Urinary bladder (tissue), 3 donors: ENCODE measurements at regions not wholly inside any gene's neighbourhood (a gene's known extent, or its start where the extent isn't known, plus 50 kb on each side); places are given as distances from the start of the nearest gene placed in this dataset.
"Not testable (repeated sequence)": the region's sequence is repeated elsewhere in the genome, so short reads cannot be mapped to it uniquely, and the experiment has no call there.

ENCODE experiments used
- DNase-seq: peaks from one replicate; pipeline ENCODE4 v3.0.0-alpha.2; 2015; ENCODE audit errors: extremely low spot score
- H3K27ac ChIP-seq: one replicate; pipeline ENCODE4 v1.5.1; 2013; ENCODE audit warnings: low read depth, mild to moderate bottlenecking, moderate library complexity
- H3K36me3 ChIP-seq: one replicate; pipeline ENCODE4 v1.6.1; 2013; ENCODE audit warnings: mild to moderate bottlenecking, moderate library complexity; ENCODE audit not compliant: insufficient read depth
- H3K4me1 ChIP-seq: one replicate; pipeline ENCODE4 v1.6.1; 2013; ENCODE audit warnings: mild to moderate bottlenecking, moderate library complexity; ENCODE audit not compliant: insufficient read depth
- H3K4me3 ChIP-seq: one replicate; pipeline ENCODE4 v1.5.1; 2013; ENCODE audit warnings: low read depth, low read length
- WGBS: extraction: QIAGEN DNeasy Blood & Tissue Kit; methylation state at CpG from one replicate; pipeline ENCODE4 v1.1.7; 2013; 5-methylcytosine and 5-hydroxymethylcytosine counted together
- donor health status: healthy with polysubstance abuse.
- donor health status: healthy.

- 83% methylated on average over 16 of the region's 16 CpGs for WGBS
- Histone ChIP-seq H3K36me3 (no peaks in the 10 kb centered on the region), H3K27ac (no peak overlapping the region), H3K4me1 (no peaks in the 10 kb centered on the region), H3K4me3 (no peak overlapping the region)
- no peak for DNase-seq
Measured at GRCh38 chr10:118820326-118821116, 65.8 kb upstream of the CACUL1 start.

GRCh38 chr10:118823256-118823907 lies 68.6 kb upstream of the CACUL1 start:
- Histone ChIP-seq H3K4me3 (no peak overlapping the region), H3K4me1 (no peaks in the 10 kb centered on the region), H3K36me3 (no peaks in the 10 kb centered on the region), H3K27ac (no peak overlapping the region)
- DNase-seq = no peak
- 79% methylated on average over 4 of the region's 4 CpGs for WGBS

GRCh38 chr10:118827053-118827452 lies 72.3 kb upstream of the CACUL1 start:
- Histone ChIP-seq H3K36me3 (no peaks in the 10 kb centered on the region), H3K27ac (no peak overlapping the region), H3K4me3 (no peak overlapping the region), H3K4me1 (no peaks in the 10 kb centered on the region)
- DNase-seq = no peak
- WGBS = 26% methylated on average over 1 of the region's 1 CpG

- Histone ChIP-seq H3K36me3 (no peaks in the 10 kb centered on the region), H3K4me1 (no peaks in the 10 kb centered on the region), H3K4me3 (no peak overlapping the region), H3K27ac (no peak overlapping the region)
- no peak for DNase-seq
- WGBS = 89% methylated on average over 7 of the region's 7 CpGs
Measured at GRCh38 chr10:118827466-118828155, 72.8 kb upstream of the CACUL1 start.

- H3K36me3 ChIP-seq = no peaks in the 10 kb centered on the region
- DNase-seq = no peak
- no peak overlapping the region for H3K27ac ChIP-seq
- H3K4me1 ChIP-seq = no peaks in the 10 kb centered on the region
- no peak overlapping the region for H3K4me3 ChIP-seq
- 32% methylated on average over 7 of the region's 7 CpGs for whole genome bisulfite sequencing
Measured at GRCh38 chr10:118832241-118832651, 77.5 kb upstream of the CACUL1 start.

- not testable (repeated sequence) for H3K36me3 ChIP-seq, DNase-seq, H3K4me3 ChIP-seq, H3K27ac ChIP-seq, H3K4me1 ChIP-seq
- 93% methylated on average over 5 of the region's 5 CpGs for WGBS
Measured at GRCh38 chr10:118834370-118834769, 79.6 kb upstream of the CACUL1 start.

GRCh38 chr10:118835682-118836326 lies 81.0 kb upstream of the CACUL1 start:
- H3K4me3 ChIP-seq = no peak overlapping the region
- H3K36me3 ChIP-seq = no peaks in the 10 kb centered on the region
- H3K27ac ChIP-seq = no peak overlapping the region
- DNase-seq = no peak
- H3K4me1 ChIP-seq = no peaks in the 10 kb centered on the region
- 48% methylated on average over 3 of the region's 3 CpGs for WGBS

GRCh38 chr10:118838364-118838763 lies 83.6 kb upstream of the CACUL1 start:
- Histone ChIP-seq H3K4me3 (no peak overlapping the region), H3K27ac (no peak overlapping the region), H3K4me1 (no peaks in the 10 kb centered on the region), H3K36me3 (no peaks in the 10 kb centered on the region)
- 86% methylated on average over 4 of the region's 4 CpGs for WGBS
- no peak for DNase-seq

- DNase-seq = no peak
- Histone ChIP-seq H3K4me1 (no peaks in the 10 kb centered on the region), H3K4me3 (no peak overlapping the region), H3K36me3 (no peaks in the 10 kb centered on the region), H3K27ac (no peak overlapping the region)
- 83% methylated on average over 3 of the region's 3 CpGs for WGBS
Measured at GRCh38 chr10:118839348-118839747, 84.6 kb upstream of the CACUL1 start.

GRCh38 chr10:118840071-118840775 lies 85.5 kb upstream of the CACUL1 start:
- H3K4me1 ChIP-seq = no peaks in the 10 kb centered on the region
- no peak for DNase-seq
- H3K27ac ChIP-seq = no peak overlapping the region
- WGBS = 84% methylated on average over 12 of the region's 12 CpGs
- H3K36me3 ChIP-seq = no peaks in the 10 kb centered on the region
- H3K4me3 ChIP-seq = no peak overlapping the region

- no peaks in the 10 kb centered on the region for H3K4me1 ChIP-seq
- no peaks in the 10 kb centered on the region for H3K36me3 ChIP-seq
- WGBS = 93% methylated on average over 11 of the region's 11 CpGs
- H3K27ac ChIP-seq = no peak overlapping the region
- no peak for DNase-seq
- no peak overlapping the region for H3K4me3 ChIP-seq
Measured at GRCh38 chr10:118840776-118841468, 86.2 kb upstream of the CACUL1 start.

GRCh38 chr10:118841881-118842605 lies 87.3 kb upstream of the CACUL1 start:
- DNase-seq = no peak
- H3K27ac ChIP-seq = no peak overlapping the region
- H3K4me1 ChIP-seq = no peaks in the 10 kb centered on the region
- H3K36me3 ChIP-seq = no peaks in the 10 kb centered on the region
- H3K4me3 ChIP-seq = no peak overlapping the region
- 88% methylated on average over 17 of the region's 17 CpGs for WGBS
